ENCODE measurements at regions not wholly inside any gene's neighbourhood (a gene's known extent, or its start where the extent isn't known, plus 50 kb on each side); places are given as distances from the start of the nearest gene placed in this dataset.

DNA sequence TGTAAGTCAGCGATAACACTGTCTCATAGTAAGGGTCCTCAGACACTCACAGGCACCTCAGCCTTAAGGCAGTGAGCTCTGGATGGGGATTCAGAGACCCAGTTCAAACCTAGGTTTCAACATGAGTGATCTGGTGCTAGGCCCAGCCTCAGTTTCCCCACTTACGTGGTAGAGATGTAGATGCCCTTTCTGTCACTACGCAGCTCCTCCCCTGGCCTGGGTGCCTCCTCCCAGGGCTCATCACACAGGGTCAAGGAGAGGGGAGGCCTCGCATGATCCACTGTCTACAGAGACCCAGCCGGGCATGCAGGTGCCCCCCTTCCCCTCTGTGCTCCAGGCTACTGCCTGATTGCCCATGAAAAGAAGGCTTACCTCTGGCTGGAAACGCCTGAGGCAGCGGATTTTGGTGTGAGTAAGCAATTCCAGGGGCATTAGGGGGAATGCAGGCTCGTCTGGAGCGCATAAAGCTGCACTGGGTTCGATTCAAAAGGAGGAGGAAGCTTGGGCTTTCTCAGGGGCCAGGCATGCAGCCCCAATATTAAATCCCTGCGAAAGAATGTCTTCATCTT lies 69.8 kb upstream of the ANKRD34C start:
- TF ChIP-seq, protein P1, sequence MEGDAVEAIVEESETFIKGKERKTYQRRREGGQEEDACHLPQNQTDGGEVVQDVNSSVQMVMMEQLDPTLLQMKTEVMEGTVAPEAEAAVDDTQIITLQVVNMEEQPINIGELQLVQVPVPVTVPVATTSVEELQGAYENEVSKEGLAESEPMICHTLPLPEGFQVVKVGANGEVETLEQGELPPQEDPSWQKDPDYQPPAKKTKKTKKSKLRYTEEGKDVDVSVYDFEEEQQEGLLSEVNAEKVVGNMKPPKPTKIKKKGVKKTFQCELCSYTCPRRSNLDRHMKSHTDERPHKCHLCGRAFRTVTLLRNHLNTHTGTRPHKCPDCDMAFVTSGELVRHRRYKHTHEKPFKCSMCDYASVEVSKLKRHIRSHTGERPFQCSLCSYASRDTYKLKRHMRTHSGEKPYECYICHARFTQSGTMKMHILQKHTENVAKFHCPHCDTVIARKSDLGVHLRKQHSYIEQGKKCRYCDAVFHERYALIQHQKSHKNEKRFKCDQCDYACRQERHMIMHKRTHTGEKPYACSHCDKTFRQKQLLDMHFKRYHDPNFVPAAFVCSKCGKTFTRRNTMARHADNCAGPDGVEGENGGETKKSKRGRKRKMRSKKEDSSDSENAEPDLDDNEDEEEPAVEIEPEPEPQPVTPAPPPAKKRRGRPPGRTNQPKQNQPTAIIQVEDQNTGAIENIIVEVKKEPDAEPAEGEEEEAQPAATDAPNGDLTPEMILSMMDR (conservative IDR thresholded peaks at IDR 0.05), result no peak
- TF ChIP-seq ZFX (IDR thresholded peaks at IDR 0.05), result no peak
